Right lobe of liver (tissue), 6 donors: ENCODE measurements at regions not wholly inside any gene's neighbourhood (a gene's known extent, or its start where the extent isn't known, plus 50 kb on each side); places are given as distances from the start of the nearest gene placed in this dataset.

Experiments used
- ATAC-seq, 4 donors: fragments of 200-7000 bp; cut with Tn5 transposase; one replicate each; pipeline ENCODE4 v1.9.1; 2020; ENCODE audit warnings: mild to moderate bottlenecking in 4 of 4, moderate library complexity in 4 of 4
- DNase-seq, 3 donors: peaks; one replicate each; pipeline ENCODE4 v3.0.0-alpha.2; 2020
- H3K27ac ChIP-seq, 3 donors: fragments of 200-600 bp; one replicate each; pipeline ENCODE4 v1.8.0; 2022
- H3K27me3 ChIP-seq, 2 donors: fragments of 200-600 bp; one replicate each; pipeline ENCODE4 v1.8.0; 2022
- H3K36me3 ChIP-seq, 4 donors: fragments of 200-600 bp; sonication (generic) in 1 of 4; one replicate each; pipeline versions ENCODE4 v1.5.1 to v1.8.0; 2017 to 2022; ENCODE audit warnings: control low read depth in 1 of 4
- H3K4me1 ChIP-seq, 4 donors: fragments of 200-600 bp; sonication (generic) in 1 of 4; one replicate each; pipeline versions ENCODE4 v1.5.1 to v1.8.0; 2017 to 2022; ENCODE audit warnings: control low read depth in 1 of 4
- H3K4me3 ChIP-seq, 3 donors: fragments of 200-600 bp; one replicate each; pipeline ENCODE4 v1.8.0; 2022
- H3K9me3 ChIP-seq, 4 donors: fragments of 200-600 bp; sonication (generic) in 1 of 4; one replicate each; pipeline versions ENCODE4 v1.5.1 to v1.8.0; 2017 to 2022; ENCODE audit warnings: control low read depth in 1 of 4
- CTCF ChIP-seq, 4 donors: fragments of 200-600 bp in 3 of 4; fragments of 450-650 bp in 1 of 4; IDR thresholded peaks; one replicate each; pipeline versions ENCODE4 v1.5.1 to v1.8.0; 2016 to 2022; ENCODE audit warnings: antibody characterized with exemption in 4 of 4, mild to moderate bottlenecking in 2 of 4
- POLR2A ChIP-seq: fragments of 450-650 bp; IDR thresholded peaks from one replicate; pipeline ENCODE4 v1.6.1; 2017; ENCODE audit warnings: antibody characterized with exemption, mild to moderate bottlenecking
- WGBS: methylation state at CpG from one replicate; pipeline ENCODE4 v1.1.6; 2018; ENCODE audit warnings: low coverage, low lambda C conversion rate; ENCODE audit not compliant: insufficient coverage; ENCODE audit errors: missing lambda C conversion rate; 5-methylcytosine and 5-hydroxymethylcytosine counted together
- intact Hi-C, 2 donors: fragments of 100-400 bp; cut with DNase I; formaldehyde crosslinking; loops; one replicate each; pipeline versions ENCODE4 v1.11.2 to v1.14.1; 2022
- donor health status: DM: no; HTN: yes; CAD: no.
- donor health status: DM: no; HTN: no; CAD: no.
- donor health status: DM: no; HTN: no; CAD: no.
- donor health status: DM: no; HTN: yes; CAD: no.
- donor health status: DM: no; HTN: yes; CAD: no.

GRCh38 chr11:57935402-57936049 is 88.2 kb upstream of the OR9Q1 start:
- 69% methylated on average over 3 of the region's 4 CpGs for WGBS
- no peaks in the 10 kb centered on the region for H3K36me3 ChIP-seq
- no peaks in the 10 kb centered on the region for H3K9me3 ChIP-seq
- TF ChIP-seq POLR2A: no peak
- TF ChIP-seq CTCF (IDR thresholded peaks at IDR 0.05): no peak
- intact Hi-C loops: no loop called here
- H3K4me3 ChIP-seq: no peak overlapping the region
- DNase-seq (no peak), ATAC-seq (peak in 2 of 4 donors; percentile 10 to 25)
- H3K4me1 ChIP-seq: no peaks in the 10 kb centered on the region
- H3K27me3 ChIP-seq: no peaks in the 10 kb centered on the region
- H3K27ac ChIP-seq: no peak overlapping the region

- no peak overlapping the region for H3K27ac ChIP-seq
- H3K27me3 ChIP-seq: no peaks in the 10 kb centered on the region
- TF ChIP-seq POLR2A: no peak
- TF ChIP-seq CTCF (IDR thresholded peaks at IDR 0.05): no peak
- no peaks in the 10 kb centered on the region for H3K9me3 ChIP-seq
- H3K4me3 ChIP-seq: no peak overlapping the region
- intact Hi-C loops: no loop called here
- ATAC-seq (peak in 1 of 4 donors; percentile 38), DNase-seq (no peak)
- 18% methylated on average over 1 of the region's 1 CpG for WGBS
- no peaks in the 10 kb centered on the region for H3K36me3 ChIP-seq
- no peaks in the 10 kb centered on the region for H3K4me1 ChIP-seq
Measured at GRCh38 chr11:57936050-57936418, 87.6 kb upstream of the OR9Q1 start.

GRCh38 chr11:57937431-57937830 is 86.2 kb upstream of the OR9Q1 start:
- Histone ChIP-seq H3K36me3 (no peaks in the 10 kb centered on the region), H3K27ac (no peak overlapping the region), H3K27me3 (no peaks in the 10 kb centered on the region), H3K4me1 (no peaks in the 10 kb centered on the region), H3K9me3 (no peaks in the 10 kb centered on the region), H3K4me3 (no peak overlapping the region)
- WGBS: 43% methylated on average over 3 of the region's 3 CpGs
- ATAC-seq (no peak), DNase-seq (no peak)
- no peak for TF ChIP-seq POLR2A
- intact Hi-C loops: no loop called here

- DNase-seq (no peak), ATAC-seq (no peak)
- H3K9me3 ChIP-seq: no peaks in the 10 kb centered on the region
- H3K27me3 ChIP-seq: no peaks in the 10 kb centered on the region
- TF ChIP-seq CTCF (IDR thresholded peaks at IDR 0.05) (no peak), POLR2A (no peak)
- no peaks in the 10 kb centered on the region for H3K4me1 ChIP-seq
- no peaks in the 10 kb centered on the region for H3K36me3 ChIP-seq
- no peak overlapping the region for H3K4me3 ChIP-seq
- no peak overlapping the region for H3K27ac ChIP-seq
- 44% methylated on average over 2 of the region's 3 CpGs for WGBS
- intact Hi-C loops: no loop called here
Measured at GRCh38 chr11:57938351-57938750, 85.3 kb upstream of the OR9Q1 start.

GRCh38 chr11:57940044-57940756 is 83.5 kb upstream of the OR9Q1 start:
- DNase-seq: no peak
- H3K4me3 ChIP-seq: no peak overlapping the region
- H3K27ac ChIP-seq: no peak overlapping the region
- H3K9me3 ChIP-seq: no peaks in the 10 kb centered on the region
- WGBS: 62% methylated on average over 3 of the region's 4 CpGs
- no peaks in the 10 kb centered on the region for H3K36me3 ChIP-seq
- no peaks in the 10 kb centered on the region for H3K27me3 ChIP-seq
- intact Hi-C loops: no loop called here
- no peaks in the 10 kb centered on the region for H3K4me1 ChIP-seq
- no peak for ATAC-seq
- no peak for TF ChIP-seq CTCF (IDR thresholded peaks at IDR 0.05)
- TF ChIP-seq POLR2A: no peak
